ENCODE measurements at regions not wholly inside any gene's neighbourhood (a gene's known extent, or its start where the extent isn't known, plus 50 kb on each side); places are given as distances from the start of the nearest gene placed in this dataset.

- H3T11ph ChIP-seq (ENCODE audit: low read length) = no peak overlapping the region
- H2BK12ac ChIP-seq (ENCODE audit: insufficient read length, low read depth, low read length) = no peak overlapping the region
- H2BK20ac ChIP-seq (ENCODE audit: low read depth, low read length, poor library complexity, severe bottlenecking) = no peak overlapping the region
- H3K23me2 ChIP-seq (ENCODE audit: insufficient read length, low read depth, low read length, poor library complexity, severe bottlenecking) = no peaks in the 10 kb centered on the region
- no peak overlapping the region for H2AK5ac ChIP-seq (ENCODE audit: insufficient read length, low read length)
- H4K5ac ChIP-seq (ENCODE audit: insufficient read length, low read depth, low read length) = no peak overlapping the region
- peaks cover 0 to 12% (median 2%) of the 10 kb centered on the region in 3 experiments; a peak in 2 of 7 replicates for H3K36me3 Mint-ChIP-seq (ENCODE audit: insufficient read depth in 1 of 3, low read depth in 3 of 3)
- no peak for TF ChIP-seq CTCF (conservative IDR thresholded peaks at IDR 0.05)
- no peak overlapping the region for H2BK15ac ChIP-seq (ENCODE audit: low read depth, low read length)
- no peak overlapping the region for H3K27ac Mint-ChIP-seq
- H2AFZ ChIP-seq (ENCODE audit: low read length) = no peak overlapping the region
- H3K18ac ChIP-seq (ENCODE audit: insufficient read length, low read depth, low read length) = no peak overlapping the region
- H2BK5ac ChIP-seq (ENCODE audit: insufficient read length, low read length) = no peak overlapping the region
- no peak overlapping the region for H3K23ac ChIP-seq (ENCODE audit: insufficient read length, low read depth, low read length)
- H2BK120ac ChIP-seq (ENCODE audit: low read depth, low read length, poor library complexity, severe bottlenecking) = no peak overlapping the region
- no peak overlapping the region for H3K27ac ChIP-seq (ENCODE audit: insufficient read length, low read depth, low read length)
- H3K79me1 ChIP-seq (ENCODE audit: insufficient read depth, low read depth, low read length, poor library complexity, severe bottlenecking) = no peaks in the 10 kb centered on the region
- no peak overlapping the region for H3K14ac ChIP-seq (ENCODE audit: insufficient read depth, low read length)
- no peak overlapping the region for H3K4ac ChIP-seq (ENCODE audit: low read depth, low read length)
- H3K4me2 ChIP-seq (ENCODE audit: insufficient read depth, insufficient read length, low read length) = no peak overlapping the region
- H3K56ac ChIP-seq (ENCODE audit: insufficient read length, low read depth, low read length) = no peak overlapping the region
- H4K91ac ChIP-seq (ENCODE audit: insufficient read length, low read depth, low read length) = no peak overlapping the region
- no CpG with 5 or more reads among the region's 3 CpGs for WGBS (ENCODE audit: extremely low coverage, insufficient read length, low lambda C conversion rate)
- H3K4me1 ChIP-seq (ENCODE audit: insufficient read depth, low read length) = no peaks in the 10 kb centered on the region
- H3K4me1 Mint-ChIP-seq = peaks cover 23 to 24% of the 10 kb centered on the region in 2 experiments
- no peak overlapping the region for H4K8ac ChIP-seq (replicated peaks; ENCODE audit: insufficient read length, low read depth, low read length)
- no peaks in the 10 kb centered on the region for H3K27me3 Mint-ChIP-seq (ENCODE audit: low read depth)
- no peaks in the 10 kb centered on the region for H3K27me3 ChIP-seq (ENCODE audit: insufficient read depth, low read length)
- no peaks in the 10 kb centered on the region for H4K20me1 ChIP-seq (ENCODE audit: control insufficient read depth, insufficient read depth, insufficient read length)
- no peak overlapping the region for H3K4me3 Mint-ChIP-seq
- H3K79me2 ChIP-seq (ENCODE audit: insufficient read depth, low read length) = no peaks in the 10 kb centered on the region
- peaks cover 10 to 11% of the 10 kb centered on the region in 2 experiments; a peak in 3 of 5 replicates for H3K9me3 Mint-ChIP-seq
- no peak for DNase-seq
- H3K9ac ChIP-seq (ENCODE audit: extremely low read depth, insufficient read length, low read length) = no peak overlapping the region
- H3K9me3 ChIP-seq (ENCODE audit: control insufficient read depth, low read depth, low read length) = no peaks in the 10 kb centered on the region
Measured at GRCh38 chr5:143542798-143543144, 139.3 kb upstream of the NR3C1 start.

Measured in H9 (cell line).